Smooth muscle cell of the brain vasculature (primary cell): ENCODE measurements at regions not wholly inside any gene's neighbourhood (a gene's known extent, or its start where the extent isn't known, plus 50 kb on each side); places are given as distances from the start of the nearest gene placed in this dataset.

Source experiments
- DNase-seq: peaks from one replicate; pipeline ENCODE4 v3.0.0-alpha.2; 2012; ENCODE audit warnings: low read depth, low spot score

DNA sequence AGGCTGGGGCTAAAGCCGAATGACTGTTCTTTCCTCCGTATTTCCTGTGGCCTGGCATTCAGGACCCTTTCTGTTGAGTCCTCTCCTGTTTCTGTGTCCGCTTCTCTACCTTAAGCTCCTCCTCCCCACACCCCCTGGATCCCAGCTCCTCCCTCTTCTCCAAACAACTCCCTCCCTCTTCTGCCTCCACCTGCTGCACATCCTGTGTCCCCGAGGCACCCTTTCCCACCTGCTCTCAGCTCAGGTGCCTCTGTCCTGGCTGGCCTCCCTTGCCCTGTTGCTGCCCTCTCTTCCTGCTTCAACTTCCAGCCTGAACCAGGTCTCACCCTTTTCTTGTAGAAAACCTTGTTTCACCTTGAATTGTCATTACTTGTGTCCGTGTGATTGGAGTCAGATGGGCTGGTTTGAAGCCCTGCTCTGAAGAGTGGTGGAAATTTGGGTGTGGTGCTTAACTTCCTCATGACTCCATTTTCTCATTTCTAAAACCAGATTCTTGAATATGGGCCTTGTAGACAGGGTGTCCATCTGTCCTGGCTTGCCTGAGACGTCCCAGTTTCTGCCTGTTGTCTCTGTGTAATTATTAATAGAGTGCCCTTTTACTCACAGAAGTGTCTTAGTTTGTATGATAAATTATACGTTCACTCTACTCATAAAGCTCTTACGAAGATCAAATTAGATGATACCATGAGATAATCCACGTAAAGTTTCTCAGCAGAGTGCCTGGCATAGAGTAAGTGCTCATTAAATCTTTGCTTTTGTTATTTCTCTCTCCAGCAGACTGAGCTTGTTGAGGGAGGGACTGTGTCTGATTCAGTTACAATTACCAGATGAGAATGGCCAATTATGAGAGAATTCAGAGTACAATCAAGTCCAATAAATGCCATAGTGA, 58.9 kb upstream of the TRABD2B start:
- no peak for DNase-seq

DNA sequence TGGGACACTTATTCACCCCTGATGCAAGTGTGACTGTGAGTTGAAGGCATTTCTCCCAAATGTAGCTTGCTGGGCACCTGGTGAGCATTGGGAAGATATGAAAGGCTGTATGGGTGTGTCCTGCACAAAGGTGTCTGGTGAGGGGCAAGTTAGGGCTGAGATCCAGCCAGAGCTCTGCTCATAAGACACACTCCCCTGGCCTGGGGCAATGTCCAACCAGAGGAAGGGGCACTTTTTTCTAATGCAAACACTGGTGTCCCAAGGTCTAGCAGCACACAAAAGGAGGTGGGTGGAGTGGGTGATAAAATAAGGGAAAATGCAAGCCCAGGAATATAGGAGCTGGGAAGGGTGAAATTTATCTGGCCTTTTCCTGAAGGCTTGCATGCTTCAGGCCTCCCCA, 57.0 kb upstream of the TRABD2B start:
- no peak for DNase-seq

DNA sequence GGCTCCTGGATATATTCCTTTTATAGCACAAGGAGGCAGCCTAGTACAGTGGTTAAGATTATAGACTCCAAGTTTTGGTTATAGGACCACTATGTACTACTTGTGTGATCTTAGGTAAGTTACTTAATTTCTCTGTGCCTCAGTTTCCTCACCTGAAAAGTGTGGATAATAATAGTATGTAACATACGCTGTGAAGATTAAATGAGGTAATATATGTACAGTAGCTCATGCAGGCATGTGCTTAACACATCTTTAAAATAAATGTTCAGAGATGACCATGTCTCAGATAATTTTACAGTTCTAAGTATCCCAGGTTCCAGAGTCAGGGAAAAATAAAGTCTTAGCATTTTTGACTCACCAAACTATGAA, 55.7 kb upstream of the TRABD2B start:
- DNase-seq, result no peak

DNA sequence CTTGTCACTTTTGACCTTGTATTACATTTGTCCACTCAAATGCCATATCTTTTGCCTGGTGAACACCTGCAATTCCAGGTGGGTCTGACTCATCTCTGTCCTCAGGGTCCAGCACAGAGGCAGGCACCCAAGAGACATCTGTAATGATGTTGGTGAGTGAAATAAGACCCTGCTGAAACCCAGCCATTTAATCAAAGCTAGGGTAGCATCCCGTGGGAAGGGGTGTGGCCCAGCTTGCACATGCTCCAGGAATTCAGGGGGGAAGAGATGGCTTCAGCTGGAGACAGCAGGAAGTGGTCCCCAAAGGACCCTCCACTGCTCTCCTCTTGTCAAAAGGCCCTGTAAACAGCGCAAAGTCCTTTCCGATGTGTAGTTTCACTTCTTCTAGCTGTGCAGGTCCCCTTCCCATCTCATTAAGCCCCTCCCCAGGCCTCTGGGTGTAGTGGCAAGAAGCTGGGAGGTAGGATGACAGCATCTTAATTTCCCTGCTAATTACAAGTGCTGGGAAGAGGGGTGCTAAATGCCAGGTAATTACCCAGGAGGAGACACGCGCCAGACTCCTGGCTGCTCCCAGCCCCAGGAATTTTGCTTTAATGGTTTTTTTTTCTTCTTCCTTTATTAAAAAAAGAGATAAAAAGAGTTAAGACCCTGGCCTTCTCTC, 54.4 kb upstream of the TRABD2B start:
- no peak for DNase-seq

DNA sequence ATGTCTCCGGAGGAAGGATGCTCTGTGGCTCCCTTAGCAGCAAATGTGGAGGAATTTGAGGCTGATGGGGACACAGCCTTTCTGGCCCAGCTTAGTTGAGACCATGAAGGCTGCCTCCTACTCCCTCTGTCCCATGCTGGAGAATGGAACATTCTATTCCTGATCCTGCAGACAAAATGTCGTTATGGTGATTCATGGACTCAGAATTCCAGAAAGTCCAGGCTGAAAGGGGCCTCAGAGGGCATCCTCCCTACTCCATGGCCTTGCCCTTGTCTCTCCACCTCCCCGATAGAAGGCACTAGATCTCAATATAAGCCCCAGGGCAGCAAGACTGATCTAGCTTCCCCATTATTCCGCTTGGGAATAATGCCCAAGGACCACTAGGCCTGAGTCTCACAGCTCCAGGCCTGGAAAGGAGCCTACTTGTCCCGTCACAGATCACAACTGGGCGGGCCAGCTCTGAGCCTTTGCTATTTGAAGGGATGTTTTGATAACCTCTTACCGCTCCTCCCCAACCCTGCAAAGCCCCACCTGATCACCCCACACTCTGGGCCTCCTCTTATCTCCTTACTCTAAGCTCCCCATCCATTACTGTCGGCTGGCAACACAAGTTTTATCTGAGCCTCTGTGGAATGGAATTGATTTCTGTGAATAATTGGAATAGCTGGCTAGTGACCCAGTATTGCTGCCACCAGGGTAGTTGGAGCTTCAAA, 52.8 kb upstream of the TRABD2B start:
- no peak for DNase-seq

DNA sequence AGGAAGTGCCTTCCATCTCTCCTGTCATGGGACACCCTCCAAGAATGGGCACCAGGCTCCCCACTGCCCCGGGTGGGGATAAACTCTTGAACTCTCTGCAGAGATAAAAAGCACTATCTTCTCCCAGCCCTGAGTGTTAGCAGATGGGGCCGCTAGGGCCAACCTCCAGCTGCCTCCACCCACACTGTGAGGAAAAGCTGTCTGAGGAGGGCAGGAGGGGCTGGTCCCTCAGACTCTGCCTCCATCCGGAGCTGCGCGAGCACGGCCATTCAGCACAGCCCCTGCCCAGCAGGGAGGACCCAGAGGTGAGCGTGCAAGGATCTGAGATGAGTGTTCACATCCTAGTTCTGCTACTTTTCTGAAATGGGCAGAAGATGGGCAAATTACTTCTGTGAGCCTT, 51.8 kb upstream of the TRABD2B start:
- DNase-seq, result no peak

DNA sequence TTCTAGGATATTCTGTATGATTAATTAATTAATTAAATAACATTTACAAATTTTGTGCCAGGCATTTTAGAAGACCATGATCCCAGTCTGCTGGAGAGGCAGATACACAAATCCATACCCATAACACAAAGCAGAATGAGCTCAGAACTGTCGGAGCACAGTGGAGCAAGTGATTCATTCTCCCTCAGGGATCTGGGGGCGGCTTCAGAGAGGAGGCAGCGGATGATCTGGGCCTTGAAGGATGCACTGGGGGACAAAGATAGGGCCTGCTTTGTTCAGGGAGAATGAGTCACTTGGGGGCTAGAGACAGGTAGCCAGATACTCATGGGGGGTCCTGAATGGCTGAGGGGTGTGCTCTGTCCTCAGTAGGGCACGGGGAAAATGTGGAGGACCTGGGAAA, 50.9 kb upstream of the TRABD2B start:
- DNase-seq, result no peak

DNA sequence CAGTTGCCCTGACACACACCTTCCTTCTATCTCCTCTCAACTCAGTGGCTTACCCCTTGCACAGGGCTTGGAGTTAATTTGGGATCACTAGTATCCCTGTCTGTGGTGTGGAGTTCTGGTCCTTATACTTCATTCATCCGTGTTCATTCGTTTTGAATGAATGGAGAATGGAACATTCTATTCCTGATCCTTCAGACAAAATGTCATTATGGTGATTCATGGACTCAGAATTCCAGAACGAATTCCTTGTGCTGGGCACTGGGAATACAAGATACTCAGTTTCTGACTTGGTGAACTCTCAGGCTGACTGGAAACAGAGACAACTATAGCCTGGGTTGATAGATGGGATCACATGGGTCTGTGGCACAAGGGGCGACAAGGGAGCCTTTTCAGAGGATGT, 49.9 kb upstream of the TRABD2B start:
- DNase-seq, result no peak
